SK-N-SH treated with all-trans-retinoic acid at 6 μM for 48 hours (cell line): ENCODE measurements at regions not wholly inside any gene's neighbourhood (a gene's known extent, or its start where the extent isn't known, plus 50 kb on each side); places are given as distances from the start of the nearest gene placed in this dataset.
A peak's percentile ranks its signal among the peaks of the same experiment; 100 is the strongest.

Experiments used
- ATAC-seq: fragments of 200-7000 bp; cut with Tn5 transposase; 3 replicates; pipeline ENCODE4 v1.9.1; 2020; ENCODE audit warnings: mild to moderate bottlenecking, moderate library complexity
- ARNTL ChIP-seq: fragments of 450-650 bp; formaldehyde crosslinking; IDR thresholded peaks from 2 replicates; pipeline ENCODE4 v1.5.0; 2020; ENCODE audit warnings: low read depth, mild to moderate bottlenecking, moderate library complexity, borderline replicate concordance
- BACH2 ChIP-seq: fragments of 250-450 bp; sonication (Bioruptor Pico); IDR thresholded peaks from 2 replicates; pipeline ENCODE4 v1.9.0; 2021; ENCODE audit warnings: mild to moderate bottlenecking, borderline replicate concordance
- CREB5 ChIP-seq: fragments of 250-450 bp; sonication (Bioruptor Pico); IDR thresholded peaks from 2 replicates; pipeline ENCODE4 v1.5.1; 2020; ENCODE audit warnings: low read depth, mild to moderate bottlenecking, moderate library complexity
- CSDC2 ChIP-seq: fragments of 250-450 bp; sonication (Bioruptor Pico); IDR thresholded peaks from 2 replicates; pipeline ENCODE4 v1.5.0; 2020; ENCODE audit warnings: mild to moderate bottlenecking, moderate library complexity
- ESRRG ChIP-seq: fragments of 250-450 bp; sonication (Bioruptor Pico); IDR thresholded peaks from 2 replicates; pipeline ENCODE4 v1.6.1; 2021; ENCODE audit warnings: mild to moderate bottlenecking
- GLIS3 ChIP-seq: fragments of 250-450 bp; sonication (Bioruptor Pico); IDR thresholded peaks from 2 replicates; pipeline ENCODE4 v1.5.0; 2020; ENCODE audit warnings: mild to moderate bottlenecking, moderate library complexity
- ISL1 ChIP-seq: fragments of 250-450 bp; sonication (Bioruptor Pico); IDR thresholded peaks from 2 replicates; pipeline ENCODE4 v2.1.2; 2022; ENCODE audit warnings: mild to moderate bottlenecking, moderate library complexity
- OSR1 ChIP-seq: fragments of 250-450 bp; sonication (Bioruptor Pico); IDR thresholded peaks from 2 replicates; pipeline ENCODE4 v1.8.0; 2022; ENCODE audit warnings: moderate library complexity, mild to moderate bottlenecking, inconsistent platforms
- PATZ1 ChIP-seq: fragments of 250-450 bp; sonication (Bioruptor Pico); IDR thresholded peaks from 2 replicates; pipeline ENCODE4 v1.8.0; 2020; ENCODE audit warnings: mild to moderate bottlenecking, moderate library complexity, borderline replicate concordance
- POU6F1 ChIP-seq: fragments of 250-450 bp; sonication (Bioruptor Pico); IDR thresholded peaks from 2 replicates; pipeline ENCODE4 v1.8.0; 2021; ENCODE audit warnings: low read depth, mild to moderate bottlenecking, moderate library complexity, borderline replicate concordance
- RARB ChIP-seq: fragments of 250-450 bp; sonication (Bioruptor Pico); IDR thresholded peaks from 2 replicates; pipeline ENCODE4 v1.8.0; 2021; ENCODE audit warnings: mild to moderate bottlenecking, moderate library complexity
- SNAI2 ChIP-seq: fragments of 250-450 bp; sonication (Bioruptor Pico); IDR thresholded peaks from 2 replicates; pipeline ENCODE4 v1.5.0; 2020; ENCODE audit warnings: mild to moderate bottlenecking, moderate library complexity
- TCF4 ChIP-seq: fragments of 250-450 bp; sonication (Bioruptor Pico); IDR thresholded peaks from 2 replicates; pipeline ENCODE4 v1.8.0; 2021; ENCODE audit warnings: mild to moderate bottlenecking, moderate library complexity, borderline replicate concordance
- TSHZ2 ChIP-seq: fragments of 250-450 bp; sonication (Bioruptor Pico); IDR thresholded peaks from 2 replicates; pipeline ENCODE4 v1.5.0; 2020; ENCODE audit warnings: mild to moderate bottlenecking, moderate library complexity
- ZC3H10 ChIP-seq: fragments of 250-450 bp; sonication (Bioruptor Pico); IDR thresholded peaks from 2 replicates; pipeline ENCODE4 v1.5.1; 2021; ENCODE audit warnings: mild to moderate bottlenecking, moderate library complexity
- ZFP3 ChIP-seq: fragments of 250-450 bp; sonication (Bioruptor Pico); IDR thresholded peaks from 2 replicates; pipeline ENCODE4 v1.5.0; 2020; ENCODE audit warnings: mild to moderate bottlenecking, moderate library complexity
- ZFP30 ChIP-seq: fragments of 450-650 bp; formaldehyde crosslinking; IDR thresholded peaks from 2 replicates; pipeline ENCODE4 v1.5.0; 2022; ENCODE audit warnings: mild to moderate bottlenecking, moderate library complexity
- ZNF565 ChIP-seq: fragments of 450-650 bp; formaldehyde crosslinking; conservative IDR thresholded peaks from 2 replicates; pipeline ENCODE4 v1.5.0; 2020; ENCODE audit warnings: low read depth, mild to moderate bottlenecking, moderate library complexity
- ZNF70 ChIP-seq: fragments of 450-650 bp; formaldehyde crosslinking; IDR thresholded peaks from 2 replicates; pipeline ENCODE4 v1.5.0; 2020; ENCODE audit warnings: mild to moderate bottlenecking, moderate library complexity
- ZNF8 ChIP-seq: fragments of 450-650 bp; formaldehyde crosslinking; IDR thresholded peaks from 2 replicates; pipeline ENCODE4 v1.5.0; 2020; ENCODE audit warnings: mild to moderate bottlenecking, moderate library complexity

GRCh38 chr7:34425631-34426384 lies 232.2 kb upstream of the NPSR1 start (continued):
- TF ChIP-seq POU6F1 (CRISPR knock-in tag) (no peak), ZFP3 (no peak), ZNF8 (CRISPR knock-in tag) (no peak), RARB (no peak), CREB5 (CRISPR knock-in tag) (no peak), ZC3H10 (CRISPR knock-in tag) (no peak), CSDC2 (no peak), OSR1 (CRISPR knock-in tag) (no peak)

- peak; percentile 99 for ATAC-seq
- TF ChIP-seq ZNF8 (CRISPR knock-in tag) (no peak), ISL1 (CRISPR knock-in tag) (no peak), ZNF565 (CRISPR knock-in tag) (no peak), TSHZ2 (CRISPR knock-in tag) (no peak), ZC3H10 (CRISPR knock-in tag) (no peak), BACH2 (CRISPR knock-in tag) (no peak)
Measured at GRCh38 chr7:34430456-34430855, 227.6 kb upstream of the NPSR1 start.

GRCh38 chr7:34438436-34438835 lies 219.6 kb upstream of the NPSR1 start:
- no peak for ATAC-seq
- TF ChIP-seq GLIS3 (CRISPR knock-in tag) (no peak), BACH2 (CRISPR knock-in tag) (no peak), PATZ1 (no peak), OSR1 (CRISPR knock-in tag) (no peak), ARNTL (CRISPR knock-in tag) (no peak), ZNF8 (CRISPR knock-in tag) (no peak), CSDC2 (no peak), TCF4 (no peak), POU6F1 (CRISPR knock-in tag) (no peak), ESRRG (CRISPR knock-in tag) (no peak), ZNF70 (no peak), RARB (no peak), SNAI2 (CRISPR knock-in tag) (no peak), ZNF565 (CRISPR knock-in tag) (no peak), ZFP30 (CRISPR knock-in tag) (no peak)
